Transverse colon (tissue), 4 donors: ENCODE measurements at regions not wholly inside any gene's neighbourhood (a gene's known extent, or its start where the extent isn't known, plus 50 kb on each side); places are given as distances from the start of the nearest gene placed in this dataset.

ENCODE experiments used
- DNase-seq: peaks from one replicate; pipeline ENCODE4 v3.0.0-alpha.2; 2019
- H3K27ac ChIP-seq, 4 donors: fragments of 200-600 bp; sonication (generic); 2 replicates each; pipeline ENCODE4 v1.5.1; 2016 to 2018; ENCODE audit warnings: inconsistent platforms in 4 of 4
- H3K27me3 ChIP-seq: fragments of 200-600 bp; sonication (generic); 2 replicates; pipeline ENCODE4 v1.5.1; 2017; ENCODE audit warnings: inconsistent platforms
- H3K36me3 ChIP-seq, 4 donors: fragments of 200-600 bp; sonication (generic); 2 replicates each; pipeline ENCODE4 v1.5.1; 2017 to 2019; ENCODE audit warnings: inconsistent platforms in 4 of 4
- H3K4me1 ChIP-seq, 4 donors: fragments of 200-600 bp; sonication (generic); 2 replicates each; pipeline ENCODE4 v1.5.1; 2017 to 2020; ENCODE audit warnings: inconsistent platforms in 4 of 4
- H3K4me3 ChIP-seq, 4 donors: fragments of 200-600 bp; sonication (generic); 1 replicate in 1 of 4; 2 replicates in 3 of 4; pipeline versions ENCODE4 v1.5.1 to v1.6.1; 2017 to 2019; ENCODE audit warnings: inconsistent platforms in 4 of 4
- H3K9me3 ChIP-seq, 2 donors: fragments of 200-600 bp; sonication (generic); 2 replicates each; pipeline ENCODE4 v1.5.1; 2017 to 2019; ENCODE audit warnings: inconsistent platforms in 2 of 2
- CTCF ChIP-seq, 5 experiments: fragments of 200-600 bp in 3 of 5; fragments of 450-650 bp in 2 of 5; sonication (generic) in 3 of 5; IDR thresholded peaks; 1 replicate in 2 of 5; 2 replicates in 3 of 5; pipeline ENCODE4 v1.5.1; 2016 to 2017; ENCODE audit warnings: antibody characterized with exemption in 5 of 5, inconsistent platforms in 3 of 5, mild to moderate bottlenecking in 2 of 5, moderate library complexity in 1 of 5
- EP300 ChIP-seq: sonication (generic); formaldehyde crosslinking; IDR thresholded peaks from one replicate; pipeline ENCODE4 v1.6.1; 2017; ENCODE audit warnings: antibody characterized with exemption, low read depth
- POLR2A ChIP-seq: fragments of 450-650 bp; IDR thresholded peaks from one replicate; pipeline ENCODE4 v1.6.1; 2016; ENCODE audit warnings: antibody characterized with exemption, mild to moderate bottlenecking, moderate library complexity
- POLR2AphosphoS5 ChIP-seq, 3 donors: sonication (generic); formaldehyde crosslinking; IDR thresholded peaks; one replicate each; pipeline ENCODE4 v1.6.1; 2016; ENCODE audit warnings: antibody characterized with exemption in 3 of 3
- WGBS, 2 donors: methylation state at CpG; one replicate each; pipeline ENCODE4 v1.1.5; 2018; ENCODE audit warnings: low coverage in 1 of 2; 5-methylcytosine and 5-hydroxymethylcytosine counted together
- in situ Hi-C, 4 donors: fragments of 200-750 bp; cut with MboI; loops; one replicate each; pipeline versions ENCODE4 v1.15.0 to v1.15.1; 2017; ENCODE audit warnings: low sequenced_read_pairs in 3 of 4, low pct_ligation_motif_present in 1 of 4, low pct_unique_long_range_greater_than_20kb in 1 of 4
- intact Hi-C: fragments of 100-400 bp; cut with DNase I; formaldehyde crosslinking; loops from one replicate; pipeline ENCODE4 v1.15.1; 2023; ENCODE audit warnings: low total_unique reads

- no peaks in the 10 kb centered on the region for H3K36me3 ChIP-seq
- TF ChIP-seq POLR2AphosphoS5 (IDR thresholded peaks at IDR 0.05) = no peak
- TF ChIP-seq CTCF (IDR thresholded peaks at IDR 0.05) = no peak
- no peak for TF ChIP-seq EP300
- no peak for TF ChIP-seq POLR2A
- no peaks in the 10 kb centered on the region for H3K27me3 ChIP-seq
- 90 to 92% methylated on average over 2 to 10 of the region's 10 CpGs for WGBS, 2 donors
- in situ Hi-C loops (loop anchor here in 1 of 4 donors (10.0 kb wide), 1 partner anchor 1082 kb away; no protein-coding TSS in a partner anchor), intact Hi-C loops (no loop called here)
- H3K27ac ChIP-seq = no peak overlapping the region
- DNase-seq = no peak
- no peaks in the 10 kb centered on the region for H3K9me3 ChIP-seq
- peaks cover 0 to 6% (median 2%) of the 10 kb centered on the region in 4 donors for H3K4me1 ChIP-seq
- no peak overlapping the region for H3K4me3 ChIP-seq
These were observed 93.5 kb upstream of the LYZL2 start for GRCh38 chr10:30722956-30723620.

GRCh38 chr10:30719832-30720231, 90.3 kb upstream of the LYZL2 start:
- TF ChIP-seq EP300 (no peak), CTCF (IDR thresholded peaks at IDR 0.05) (no peak), POLR2A (no peak), POLR2AphosphoS5 (IDR thresholded peaks at IDR 0.05) (no peak)
- Histone ChIP-seq H3K27me3 (no peaks in the 10 kb centered on the region), H3K9me3 (no peaks in the 10 kb centered on the region), H3K4me1 (peaks cover 0 to 4% (median 0%) of the 10 kb centered on the region in 4 donors), H3K36me3 (no peaks in the 10 kb centered on the region), H3K27ac (no peak overlapping the region), H3K4me3 (no peak overlapping the region)
- 64 to 74% methylated on average over 8 to 9 of the region's 9 CpGs for WGBS, 2 donors
- intact Hi-C loops (no loop called here), in situ Hi-C loops (loop anchor here in 1 of 4 donors (10.0 kb wide), 1 partner anchor 1085 kb away; no protein-coding TSS in a partner anchor)
- no peak for DNase-seq

GRCh38 chr10:30709700-30710358, 80.3 kb upstream of the LYZL2 start:
- no peaks in the 10 kb centered on the region for H3K9me3 ChIP-seq
- 60 to 81% methylated on average over 1 to 6 of the region's 6 CpGs for WGBS, 2 donors

More at GRCh38 chr10:30709700-30710358, 80.3 kb upstream of the LYZL2 start:
- intact Hi-C loops = no loop called here
- Histone ChIP-seq H3K27ac (no peak overlapping the region), H3K4me1 (no peaks in the 10 kb centered on the region), H3K36me3 (no peaks in the 10 kb centered on the region), H3K27me3 (no peaks in the 10 kb centered on the region), H3K4me3 (no peak overlapping the region)
- TF ChIP-seq POLR2AphosphoS5 (IDR thresholded peaks at IDR 0.05) (no peak), EP300 (no peak), POLR2A (no peak), CTCF (IDR thresholded peaks at IDR 0.05) (no peak)
- no peak for DNase-seq
- in situ Hi-C loops = no loop called here
